SK-N-SH (cell line): ENCODE measurements at regions not wholly inside any gene's neighbourhood (a gene's known extent, or its start where the extent isn't known, plus 50 kb on each side); places are given as distances from the start of the nearest gene placed in this dataset.

Source experiments
- CTCF ChIA-PET: fragments of 300-600, 350-600 bp; formaldehyde crosslinking; extraction: SDS; loops from one replicate; lab custom pipeline; 2021; lab: Yijun Ruan, JAX
- POLR2A ChIA-PET: fragments of 350-600 bp; sonication (Branson Sonifier 250); formaldehyde crosslinking; extraction: SDS; loops from one replicate; lab custom pipeline; 2020; ENCODE audit warnings: antibody characterized with exemption, inconsistent platforms; lab: Yijun Ruan, JAX
- DNase-seq: peaks from one replicate; pipeline ENCODE4 v3.0.0; 2012
- H2AFZ ChIP-seq: fragments of 200-600 bp; sonication (generic); 2 replicates; pipeline ENCODE4 v1.8.1; 2016; ENCODE audit warnings: antibody characterized with exemption, mild to moderate bottlenecking, low read depth
- H3F3A ChIP-seq: fragments of 200-600 bp; sonication (generic); replicated peaks from 2 replicates; pipeline ENCODE3; 2016; ENCODE audit warnings: antibody characterized with exemption, mild to moderate bottlenecking; ENCODE audit not compliant: insufficient read depth
- H3K27ac ChIP-seq, 2 experiments: fragments of 200-500 bp in 1 of 2; fragments of 200-600 bp in 1 of 2; sonication (Bioruptor generic) in 1 of 2; sonication (generic), shearing (Covaris generic) in 1 of 2; 2 replicates each; pipeline versions ENCODE4 v1.5.1 to v1.6.1; 2014 to 2016; ENCODE audit warnings: low read depth in 2 of 2, inconsistent platforms in 1 of 2, low read length in 1 of 2, mild to moderate bottlenecking in 1 of 2, mixed read lengths in 1 of 2
- H3K27me3 ChIP-seq: fragments of 200-600 bp; sonication (generic), shearing (Covaris generic); 2 replicates; pipeline ENCODE4 v1.6.1; 2016; ENCODE audit warnings: mixed run types; ENCODE audit not compliant: insufficient read depth
- H3K36me3 ChIP-seq, 2 experiments: fragments of 200-500 bp in 1 of 2; fragments of 200-600 bp in 1 of 2; sonication (Bioruptor generic) in 1 of 2; sonication (generic) in 1 of 2; replicated peaks in 1 of 2; 2 replicates each; pipeline versions ENCODE3 to v1.5.1; 2014 to 2016; ENCODE audit warnings: low read length in 1 of 2, mild to moderate bottlenecking in 1 of 2; ENCODE audit not compliant: insufficient read depth in 2 of 2, control insufficient read depth in 1 of 2
- H3K4me1 ChIP-seq, 2 experiments: fragments of 200-500 bp in 1 of 2; fragments of 200-600 bp in 1 of 2; sonication (Bioruptor generic) in 1 of 2; sonication (generic), shearing (Covaris generic) in 1 of 2; 2 replicates each; pipeline versions ENCODE4 v1.5.1 to v1.6.1; 2014 to 2016; ENCODE audit warnings: low read depth in 1 of 2, low read length in 1 of 2, mixed run types in 1 of 2; ENCODE audit not compliant: insufficient read depth in 2 of 2, control insufficient read depth in 1 of 2
- H3K4me2 ChIP-seq: fragments of 200-600 bp; sonication (generic), shearing (Covaris generic); 2 replicates; pipeline ENCODE4 v1.6.1; 2017; ENCODE audit warnings: mixed run types
- H3K4me3 ChIP-seq, 2 experiments: fragments of 200-500 bp in 1 of 2; fragments of 200-600 bp in 1 of 2; sonication (Bioruptor generic) in 1 of 2; sonication (generic), shearing (Covaris generic) in 1 of 2; 2 replicates each; pipeline versions ENCODE4 v1.5.1 to v1.8.1; 2014 to 2016; ENCODE audit warnings: low read depth in 2 of 2, inconsistent platforms in 1 of 2, low read length in 1 of 2, mild to moderate bottlenecking in 1 of 2, mixed read lengths in 1 of 2, moderate library complexity in 1 of 2
- H3K79me2 ChIP-seq: fragments of 200-600 bp; sonication (generic); 2 replicates; pipeline ENCODE4 v1.8.1; 2017; ENCODE audit warnings: mild to moderate bottlenecking; ENCODE audit not compliant: insufficient read depth
- H3K9ac ChIP-seq: fragments of 200-600 bp; sonication (generic); 2 replicates; pipeline ENCODE4 v1.6.1; 2017; ENCODE audit warnings: mixed run types
- H3K9me2 ChIP-seq: fragments of 200-600 bp; sonication (generic); 2 replicates; pipeline ENCODE4 v1.6.1; 2017; ENCODE audit warnings: mixed run types
- H3K9me3 ChIP-seq: fragments of 200-600 bp; sonication (generic); 2 replicates; pipeline ENCODE4 v1.6.1; 2017; ENCODE audit warnings: mixed run types, mild to moderate bottlenecking, moderate library complexity
- H4K20me1 ChIP-seq: fragments of 200-600 bp; sonication (generic); 2 replicates; pipeline ENCODE4 v1.6.1; 2017; ENCODE audit warnings: mild to moderate bottlenecking, mixed run types; ENCODE audit not compliant: insufficient read depth
- CHD2 ChIP-seq: fragments of 150-350 bp; IDR thresholded peaks from 2 replicates; pipeline ENCODE4 v1.6.1; 2018; ENCODE audit warnings: low read length; ENCODE audit not compliant: partially characterized antibody
- FOXM1 ChIP-seq: IDR thresholded peaks from 2 replicates; pipeline ENCODE4 v1.4.0; 2012; ENCODE audit warnings: low read depth, mild to moderate bottlenecking
- GATA2 ChIP-seq: sonication (generic); formaldehyde crosslinking; IDR thresholded peaks from 2 replicates; pipeline ENCODE4 v1.5.0; 2020; ENCODE audit warnings: mild to moderate bottlenecking, missing genetic modification reagents
- MXI1 ChIP-seq: IDR thresholded peaks from 2 replicates; pipeline ENCODE4 v1.6.1; 2012; ENCODE audit warnings: mild to moderate bottlenecking, low read depth, low read length, improper control_type of control experiment
- NRF1 ChIP-seq: IDR thresholded peaks from 2 replicates; pipeline ENCODE4 v1.6.1; 2012; ENCODE audit warnings: low read depth, mild to moderate bottlenecking, low read length
- PBX3 ChIP-seq: IDR thresholded peaks from 2 replicates; pipeline ENCODE4; 2012
- RCOR1 ChIP-seq: fragments of 150-350 bp; IDR thresholded peaks from 2 replicates; pipeline ENCODE4 v1.6.1; 2017; ENCODE audit warnings: antibody characterized with exemption, low read length
- RFX5 ChIP-seq: IDR thresholded peaks from 2 replicates; pipeline ENCODE4 v1.6.1; 2012; ENCODE audit warnings: mild to moderate bottlenecking, improper control_type of control experiment, low read length
- TCF12 ChIP-seq: IDR thresholded peaks from 2 replicates; pipeline ENCODE4 v1.4.0; 2012
- TEAD4 ChIP-seq: IDR thresholded peaks from 2 replicates; pipeline ENCODE4 v1.4.0; 2012; ENCODE audit warnings: mild to moderate bottlenecking, borderline replicate concordance; ENCODE audit not compliant: insufficient read depth
- YY1 ChIP-seq: IDR thresholded peaks from 2 replicates; pipeline ENCODE4 v1.4.0; 2012; ENCODE audit warnings: low read depth, mild to moderate bottlenecking
- WGBS: methylation state at CpG from one replicate; pipeline ENCODE4 v1.1.6; 2017; ENCODE audit warnings: low lambda C conversion rate; 5-methylcytosine and 5-hydroxymethylcytosine counted together
- TF ChIP-seq, protein P1 (sequence below): IDR thresholded peaks from 2 replicates; pipeline ENCODE4 v1.4.0; 2012; ENCODE audit warnings: low read depth, borderline replicate concordance
- TF ChIP-seq, protein P2 (sequence below): fragments of 150-350 bp; IDR thresholded peaks from 2 replicates; pipeline ENCODE4 v1.6.1; 2017; ENCODE audit warnings: antibody characterized with exemption, low read length, low read depth, borderline replicate concordance

DNA sequence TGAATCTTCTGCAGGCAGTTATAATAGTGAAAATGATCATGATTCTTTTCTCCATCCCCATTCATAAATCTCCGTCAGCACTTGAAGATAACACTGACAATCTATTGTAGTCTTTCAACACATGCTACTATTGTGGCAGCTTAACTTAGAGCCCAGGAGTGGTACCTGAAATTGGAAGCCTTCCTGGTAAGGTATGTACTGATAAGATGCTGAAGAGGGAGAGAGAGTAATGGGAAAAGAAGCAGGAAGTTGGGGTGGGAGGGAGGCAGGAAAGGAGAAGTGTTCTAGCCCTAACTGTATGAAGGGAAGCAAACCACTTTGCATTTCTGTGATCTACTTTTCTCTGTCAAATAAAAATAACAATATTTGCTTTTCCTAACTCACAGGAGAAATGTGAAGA, 197.4 kb upstream of the RORA start:
- Histone ChIP-seq H3F3A (no peaks in the 10 kb centered on the region), H3K9me3 (no peaks in the 10 kb centered on the region), H3K27me3 (no peaks in the 10 kb centered on the region), H3K27ac (no peak overlapping the region), H3K4me2 (no peak overlapping the region), H2AFZ (no peak overlapping the region), H3K9ac (no peak overlapping the region), H3K4me1 (no peaks in the 10 kb centered on the region), H4K20me1 (no peaks in the 10 kb centered on the region), H3K79me2 (no peaks in the 10 kb centered on the region), H3K36me3 (no peaks in the 10 kb centered on the region), H3K9me2 (no peaks in the 10 kb centered on the region), H3K4me3 (no peak overlapping the region)
- ChIA-PET POLR2A (no interaction called here), CTCF (interaction anchor here (1.6 kb wide), 1 partner anchor 14 kb away, joined by 3 read pairs; no protein-coding TSS in a partner anchor)
- TF ChIP-seq TCF12: no peak
- 78% methylated on average over 1 of the region's 1 CpG for WGBS
- no peak for DNase-seq

- TF ChIP-seq NRF1 (no peak), GATA2 (no peak), CHD2 (no peak), RCOR1 (no peak), TCF12 (no peak), MXI1 (no peak), TEAD4 (no peak), YY1 (no peak), FOXM1 (no peak), RFX5 (no peak), PBX3 (no peak)
- TF ChIP-seq, protein P1, sequence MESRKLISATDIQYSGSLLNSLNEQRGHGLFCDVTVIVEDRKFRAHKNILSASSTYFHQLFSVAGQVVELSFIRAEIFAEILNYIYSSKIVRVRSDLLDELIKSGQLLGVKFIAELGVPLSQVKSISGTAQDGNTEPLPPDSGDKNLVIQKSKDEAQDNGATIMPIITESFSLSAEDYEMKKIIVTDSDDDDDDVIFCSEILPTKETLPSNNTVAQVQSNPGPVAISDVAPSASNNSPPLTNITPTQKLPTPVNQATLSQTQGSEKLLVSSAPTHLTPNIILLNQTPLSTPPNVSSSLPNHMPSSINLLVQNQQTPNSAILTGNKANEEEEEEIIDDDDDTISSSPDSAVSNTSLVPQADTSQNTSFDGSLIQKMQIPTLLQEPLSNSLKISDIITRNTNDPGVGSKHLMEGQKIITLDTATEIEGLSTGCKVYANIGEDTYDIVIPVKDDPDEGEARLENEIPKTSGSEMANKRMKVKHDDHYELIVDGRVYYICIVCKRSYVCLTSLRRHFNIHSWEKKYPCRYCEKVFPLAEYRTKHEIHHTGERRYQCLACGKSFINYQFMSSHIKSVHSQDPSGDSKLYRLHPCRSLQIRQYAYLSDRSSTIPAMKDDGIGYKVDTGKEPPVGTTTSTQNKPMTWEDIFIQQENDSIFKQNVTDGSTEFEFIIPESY: no peak
- TF ChIP-seq, protein P2, sequence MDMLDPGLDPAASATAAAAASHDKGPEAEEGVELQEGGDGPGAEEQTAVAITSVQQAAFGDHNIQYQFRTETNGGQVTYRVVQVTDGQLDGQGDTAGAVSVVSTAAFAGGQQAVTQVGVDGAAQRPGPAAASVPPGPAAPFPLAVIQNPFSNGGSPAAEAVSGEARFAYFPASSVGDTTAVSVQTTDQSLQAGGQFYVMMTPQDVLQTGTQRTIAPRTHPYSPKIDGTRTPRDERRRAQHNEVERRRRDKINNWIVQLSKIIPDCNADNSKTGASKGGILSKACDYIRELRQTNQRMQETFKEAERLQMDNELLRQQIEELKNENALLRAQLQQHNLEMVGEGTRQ: no peak
- TF ChIP-seq, all 33 proteins: peak for 0
- Histone ChIP-seq H3F3A (no peaks in the 10 kb centered on the region), H2AFZ (no peak overlapping the region), H3K4me3 (no peak overlapping the region), H3K4me2 (no peak overlapping the region), H3K79me2 (no peaks in the 10 kb centered on the region), H3K4me1 (no peaks in the 10 kb centered on the region), H3K27me3 (no peaks in the 10 kb centered on the region), H3K9ac (no peak overlapping the region), H4K20me1 (no peaks in the 10 kb centered on the region), H3K9me3 (no peaks in the 10 kb centered on the region), H3K9me2 (no peaks in the 10 kb centered on the region), H3K27ac (no peak overlapping the region), H3K36me3 (no peaks in the 10 kb centered on the region)
- no peak for DNase-seq
- WGBS: 82% methylated on average over 1 of the region's 1 CpG
- ChIA-PET CTCF (interaction anchor here (1.6 kb wide), 1 partner anchor 14 kb away, joined by 3 read pairs; no protein-coding TSS in a partner anchor), POLR2A (no interaction called here)
Measured at GRCh38 chr15:61425934-61426333, 196.8 kb upstream of the RORA start.
